ENCODE measurements at regions not wholly inside any gene's neighbourhood (a gene's known extent, or its start where the extent isn't known, plus 50 kb on each side); places are given as distances from the start of the nearest gene placed in this dataset.

GRCh38 chr14:104286086-104286485, 147.7 kb downstream of the KIF26A start:
- Histone ChIP-seq H3K79me2 (no peaks in the 10 kb centered on the region), H4K20me1 (ENCODE audit: insufficient read depth, poor library complexity, severe bottlenecking) (no peaks in the 10 kb centered on the region), H3K36me3 (replicated peaks; ENCODE audit: insufficient read depth, low read depth) (no peaks in the 10 kb centered on the region), H3K9me3 (ENCODE audit: low read depth) (no peaks in the 10 kb centered on the region), H3K4me1 (ENCODE audit: insufficient read depth) (peaks cover 7% of the 10 kb centered on the region), H2AFZ (no peak overlapping the region), H3K4me3 (no peak overlapping the region), H3K9me2 (replicated peaks; ENCODE audit: insufficient read depth) (no peaks in the 10 kb centered on the region), H3K4me2 (no peak overlapping the region), H3K27ac (no peak overlapping the region), H3K27me3 (no peaks in the 10 kb centered on the region)
- no peak for TF ChIP-seq EZH2 (IDR thresholded peaks at IDR 0.05; ENCODE audit: borderline replicate concordance)
- TF ChIP-seq CTCF (IDR thresholded peaks at IDR 0.05; ENCODE audit: poor library complexity): no peak
- TF ChIP-seq EZH2phosphoT487 (IDR thresholded peaks at IDR 0.05; ENCODE audit: low read depth, severe bottlenecking, unreplicated experiment): no peak
- 74% methylated on average over 11 of the region's 11 CpGs for WGBS (ENCODE audit: low lambda C conversion rate, missing lambda C conversion rate)
- no peak for DNase-seq (ENCODE audit: low spot score)

- TF ChIP-seq EZH2phosphoT487 (IDR thresholded peaks at IDR 0.05; ENCODE audit: low read depth, severe bottlenecking, unreplicated experiment) (no peak), CTCF (IDR thresholded peaks at IDR 0.05; ENCODE audit: poor library complexity) (no peak), EZH2 (IDR thresholded peaks at IDR 0.05; ENCODE audit: borderline replicate concordance) (no peak)
- 86% methylated on average over 7 of the region's 7 CpGs for WGBS (ENCODE audit: low lambda C conversion rate, missing lambda C conversion rate)
- no peak for DNase-seq (ENCODE audit: low spot score)
Measured at GRCh38 chr14:104286496-104286895, 148.1 kb downstream of the KIF26A start.

GRCh38 chr14:104287301-104288009, 149.1 kb downstream of the KIF26A start:
- H3K27me3 ChIP-seq: no peaks in the 10 kb centered on the region
- no peaks in the 10 kb centered on the region for H3K36me3 ChIP-seq (replicated peaks; ENCODE audit: insufficient read depth, low read depth)
- H4K20me1 ChIP-seq (ENCODE audit: insufficient read depth, poor library complexity, severe bottlenecking): no peaks in the 10 kb centered on the region
- no peak overlapping the region for H2AFZ ChIP-seq
- TF ChIP-seq EZH2phosphoT487 (IDR thresholded peaks at IDR 0.05; ENCODE audit: low read depth, severe bottlenecking, unreplicated experiment) (no peak), CTCF (IDR thresholded peaks at IDR 0.05; ENCODE audit: poor library complexity) (no peak), EZH2 (IDR thresholded peaks at IDR 0.05; ENCODE audit: borderline replicate concordance) (no peak)
- H3K4me2 ChIP-seq: no peak overlapping the region
- 94% methylated on average over 11 of the region's 11 CpGs for WGBS (ENCODE audit: low lambda C conversion rate, missing lambda C conversion rate)
- H3K27ac ChIP-seq: no peak overlapping the region
- H3K9me2 ChIP-seq (replicated peaks; ENCODE audit: insufficient read depth): no peaks in the 10 kb centered on the region
- no peaks in the 10 kb centered on the region for H3K9me3 ChIP-seq (ENCODE audit: low read depth)
- no peak overlapping the region for H3K4me3 ChIP-seq
- no peak for DNase-seq (ENCODE audit: low spot score)
- peaks cover 15% of the 10 kb centered on the region for H3K4me1 ChIP-seq (ENCODE audit: insufficient read depth)
- no peaks in the 10 kb centered on the region for H3K79me2 ChIP-seq

More at GRCh38 chr14:104286496-104286895, 148.1 kb downstream of the KIF26A start:
- Histone ChIP-seq H3K4me1 (ENCODE audit: insufficient read depth) (peaks cover 10% of the 10 kb centered on the region), H3K4me3 (no peak overlapping the region), H3K9me2 (replicated peaks; ENCODE audit: insufficient read depth) (no peaks in the 10 kb centered on the region), H3K4me2 (no peak overlapping the region), H3K79me2 (no peaks in the 10 kb centered on the region), H3K9me3 (ENCODE audit: low read depth) (no peaks in the 10 kb centered on the region), H2AFZ (no peak overlapping the region), H3K27me3 (no peaks in the 10 kb centered on the region), H4K20me1 (ENCODE audit: insufficient read depth, poor library complexity, severe bottlenecking) (no peaks in the 10 kb centered on the region), H3K27ac (no peak overlapping the region), H3K36me3 (replicated peaks; ENCODE audit: insufficient read depth, low read depth) (no peaks in the 10 kb centered on the region)
